Tibial nerve (tissue), 4 donors: ENCODE measurements at regions not wholly inside any gene's neighbourhood (a gene's known extent, or its start where the extent isn't known, plus 50 kb on each side); places are given as distances from the start of the nearest gene placed in this dataset.

Experiments
- DNase-seq, 2 donors: peaks; one replicate each; pipeline ENCODE4 v3.0.0-alpha.2; 2019; ENCODE audit warnings: low spot score in 2 of 2
- H3K27ac ChIP-seq, 4 donors: fragments of 200-600 bp; sonication (generic) in 3 of 4; one replicate each; pipeline ENCODE4 v1.5.1; 2017 to 2019; ENCODE audit warnings: mild to moderate bottlenecking in 1 of 4
- H3K27me3 ChIP-seq, 2 donors: fragments of 200-600 bp; sonication (generic) in 1 of 2; one replicate each; pipeline versions ENCODE4 v1.5.1 to v1.6.0; 2017 to 2019
- H3K36me3 ChIP-seq, 3 donors: fragments of 200-600 bp; sonication (generic); one replicate each; pipeline ENCODE4 v1.5.1; 2018 to 2019
- H3K4me1 ChIP-seq, 4 donors: fragments of 200-600 bp; sonication (generic) in 3 of 4; one replicate each; pipeline ENCODE4 v1.5.1; 2017 to 2019
- H3K4me3 ChIP-seq, 4 donors: fragments of 200-600 bp; sonication (generic) in 3 of 4; one replicate each; pipeline ENCODE4 v1.5.1; 2017 to 2019; ENCODE audit warnings: mild to moderate bottlenecking in 1 of 4, moderate library complexity in 1 of 4
- H3K9me3 ChIP-seq, 4 donors: fragments of 200-600 bp; sonication (generic) in 3 of 4; one replicate each; pipeline ENCODE4 v1.5.1; 2017 to 2019
- EP300 ChIP-seq, 2 donors: sonication (generic); formaldehyde crosslinking; IDR thresholded peaks; one replicate each; pipeline ENCODE4 v1.6.1; 2017; ENCODE audit warnings: antibody characterized with exemption in 2 of 2, mild to moderate bottlenecking in 1 of 2
- POLR2A ChIP-seq, 2 donors: fragments of 450-650 bp; IDR thresholded peaks; one replicate each; pipeline ENCODE4 v1.6.1; 2017; ENCODE audit warnings: antibody characterized with exemption in 2 of 2, mild to moderate bottlenecking in 2 of 2, moderate library complexity in 2 of 2
- WGBS, 2 donors: methylation state at CpG; one replicate each; pipeline ENCODE4 v1.1.5; 2018; 5-methylcytosine and 5-hydroxymethylcytosine counted together
- TF ChIP-seq, protein P1 (sequence below), 5 experiments: fragments of 200-600 bp in 3 of 5; fragments of 450-650 bp in 2 of 5; sonication (generic) in 3 of 5; IDR thresholded peaks; one replicate each; pipeline ENCODE4 v1.5.1; 2016 to 2019; ENCODE audit warnings: antibody characterized with exemption in 5 of 5, mild to moderate bottlenecking in 3 of 5, moderate library complexity in 2 of 5

GRCh38 chr1:25040122-25040685 is 110.1 kb upstream of the RUNX3 start:
- no peaks in the 10 kb centered on the region for H3K4me1 ChIP-seq
- 85 to 88% methylated on average over 11 of the region's 11 CpGs for WGBS, 2 donors
- TF ChIP-seq, protein P1, sequence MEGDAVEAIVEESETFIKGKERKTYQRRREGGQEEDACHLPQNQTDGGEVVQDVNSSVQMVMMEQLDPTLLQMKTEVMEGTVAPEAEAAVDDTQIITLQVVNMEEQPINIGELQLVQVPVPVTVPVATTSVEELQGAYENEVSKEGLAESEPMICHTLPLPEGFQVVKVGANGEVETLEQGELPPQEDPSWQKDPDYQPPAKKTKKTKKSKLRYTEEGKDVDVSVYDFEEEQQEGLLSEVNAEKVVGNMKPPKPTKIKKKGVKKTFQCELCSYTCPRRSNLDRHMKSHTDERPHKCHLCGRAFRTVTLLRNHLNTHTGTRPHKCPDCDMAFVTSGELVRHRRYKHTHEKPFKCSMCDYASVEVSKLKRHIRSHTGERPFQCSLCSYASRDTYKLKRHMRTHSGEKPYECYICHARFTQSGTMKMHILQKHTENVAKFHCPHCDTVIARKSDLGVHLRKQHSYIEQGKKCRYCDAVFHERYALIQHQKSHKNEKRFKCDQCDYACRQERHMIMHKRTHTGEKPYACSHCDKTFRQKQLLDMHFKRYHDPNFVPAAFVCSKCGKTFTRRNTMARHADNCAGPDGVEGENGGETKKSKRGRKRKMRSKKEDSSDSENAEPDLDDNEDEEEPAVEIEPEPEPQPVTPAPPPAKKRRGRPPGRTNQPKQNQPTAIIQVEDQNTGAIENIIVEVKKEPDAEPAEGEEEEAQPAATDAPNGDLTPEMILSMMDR (IDR thresholded peaks at IDR 0.05): no peak
- TF ChIP-seq POLR2A (IDR thresholded peaks at IDR 0.05) (no peak), EP300 (IDR thresholded peaks at IDR 0.05) (no peak)
- H3K4me3 ChIP-seq: no peak overlapping the region
- DNase-seq: no peak
- peaks cover 0 to 9% (median 0%) of the 10 kb centered on the region in 4 donors for H3K9me3 ChIP-seq
- peaks cover 0 to 17% of the 10 kb centered on the region in 2 donors for H3K27me3 ChIP-seq
- H3K27ac ChIP-seq: no peak overlapping the region
- no peaks in the 10 kb centered on the region for H3K36me3 ChIP-seq

- Histone ChIP-seq H3K4me1 (peaks cover 0 to 8% (median 0%) of the 10 kb centered on the region in 4 donors), H3K9me3 (peaks cover 0 to 9% (median 0%) of the 10 kb centered on the region in 4 donors), H3K27me3 (peaks cover 0 to 17% of the 10 kb centered on the region in 2 donors), H3K27ac (no peak overlapping the region), H3K4me3 (no peak overlapping the region), H3K36me3 (no peaks in the 10 kb centered on the region)
- TF ChIP-seq, protein P1 (IDR thresholded peaks at IDR 0.05): no peak
- no peak for TF ChIP-seq EP300 (IDR thresholded peaks at IDR 0.05)
- no peak for TF ChIP-seq POLR2A (IDR thresholded peaks at IDR 0.05)
- WGBS, 2 donors: 65 to 74% methylated on average over 4 to 7 of the region's 8 CpGs
- no peak for DNase-seq
Observed at GRCh38 chr1:25039229-25039628, 109.2 kb upstream of the RUNX3 start.

DNA sequence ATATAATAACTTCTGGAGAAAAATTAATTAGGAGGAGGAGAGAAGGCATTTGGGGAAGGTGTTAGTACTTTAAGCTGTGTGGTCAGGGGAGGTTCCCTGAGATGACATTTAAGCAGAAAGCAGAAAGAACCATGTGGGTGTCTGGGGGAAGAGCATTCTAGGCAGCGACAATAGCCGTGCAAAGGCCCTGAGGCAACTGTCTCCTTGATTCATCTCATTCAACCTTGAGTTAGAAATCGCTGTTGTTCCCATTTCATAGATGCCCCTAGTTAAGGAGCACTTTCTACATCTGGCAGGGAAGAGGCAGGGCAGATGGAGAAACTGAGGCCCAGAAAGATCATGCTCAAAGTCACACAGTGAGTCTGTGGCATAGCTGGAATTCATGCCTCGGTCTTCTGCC is 108.6 kb upstream of the RUNX3 start:
- Histone ChIP-seq H3K27me3 (peaks cover 0 to 17% of the 10 kb centered on the region in 2 donors), H3K4me3 (no peak overlapping the region), H3K4me1 (peaks cover 0 to 10% (median 0%) of the 10 kb centered on the region in 4 donors), H3K27ac (no peak overlapping the region), H3K36me3 (no peaks in the 10 kb centered on the region), H3K9me3 (peaks cover 0 to 8% (median 0%) of the 10 kb centered on the region in 4 donors)
- no peak for DNase-seq
- 54 to 77% methylated on average over 3 to 4 of the region's 4 CpGs for WGBS, 2 donors
- TF ChIP-seq EP300 (IDR thresholded peaks at IDR 0.05): no peak
- TF ChIP-seq, protein P1 (IDR thresholded peaks at IDR 0.05): no peak
- TF ChIP-seq POLR2A (IDR thresholded peaks at IDR 0.05): no peak

DNA sequence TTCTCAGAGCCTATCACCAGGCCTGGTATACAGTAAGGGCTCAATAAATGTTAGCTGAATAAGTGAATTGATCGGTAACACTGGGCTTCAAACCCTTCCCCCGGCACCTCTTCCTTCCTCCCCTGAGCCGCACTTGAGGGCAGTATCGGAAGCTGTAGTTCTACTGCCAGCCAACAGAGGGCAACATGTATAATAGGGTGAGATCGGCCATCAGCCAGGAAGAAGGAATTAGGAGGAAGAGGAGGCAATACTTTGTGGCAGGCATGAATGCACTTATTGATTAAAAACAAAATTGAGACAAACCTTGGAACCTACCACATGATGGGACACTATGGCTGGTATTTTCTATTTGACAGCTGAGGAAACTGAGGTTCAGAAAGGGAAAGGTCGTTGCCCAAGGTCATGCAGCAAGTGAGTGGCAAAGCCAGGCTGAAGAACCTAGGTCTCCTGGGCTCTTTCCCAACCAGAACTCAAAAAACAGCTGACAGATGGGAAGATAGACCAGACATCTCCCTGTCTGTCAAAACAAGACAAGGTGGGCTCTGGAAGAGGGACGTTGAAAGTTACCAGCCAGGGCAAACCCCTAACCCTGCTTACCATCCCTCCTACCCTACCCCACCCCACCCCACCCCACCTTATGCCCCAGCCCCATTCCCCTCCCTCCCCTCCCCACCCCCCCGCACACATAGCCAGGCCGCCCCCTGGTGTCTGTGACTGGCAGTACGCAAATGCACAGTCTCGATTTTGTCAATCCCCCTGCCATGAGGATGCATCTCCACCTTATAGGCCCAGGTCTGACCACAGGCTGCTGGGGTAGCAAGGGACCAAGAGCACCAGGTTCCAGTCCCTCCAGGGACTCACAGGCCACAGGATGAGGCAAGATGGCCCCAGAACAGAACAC is 107.3 kb upstream of the RUNX3 start:
- no peaks in the 10 kb centered on the region for H3K9me3 ChIP-seq
- no peak overlapping the region for H3K4me3 ChIP-seq
- peaks cover 0 to 23% (median 0%) of the 10 kb centered on the region in 4 donors for H3K4me1 ChIP-seq
- H3K27ac ChIP-seq: no peak overlapping the region
- 51 to 56% methylated on average over 11 of the region's 11 CpGs for WGBS, 2 donors
- peaks cover 0 to 17% of the 10 kb centered on the region in 2 donors for H3K27me3 ChIP-seq
- peak in 1 of 2 donors; percentile 25 for DNase-seq
- TF ChIP-seq POLR2A (IDR thresholded peaks at IDR 0.05): no peak
- no peak for TF ChIP-seq EP300 (IDR thresholded peaks at IDR 0.05)
- TF ChIP-seq, protein P1 (IDR thresholded peaks at IDR 0.05): peak in 4 of 5 experiments; percentile 10 to 49 (median 32)
- no peaks in the 10 kb centered on the region for H3K36me3 ChIP-seq

GRCh38 chr1:25036117-25036546 is 106.1 kb upstream of the RUNX3 start:
- TF ChIP-seq POLR2A (IDR thresholded peaks at IDR 0.05) (no peak), EP300 (IDR thresholded peaks at IDR 0.05) (no peak)
- TF ChIP-seq, protein P1 (IDR thresholded peaks at IDR 0.05): no peak
- H3K36me3 ChIP-seq: no peaks in the 10 kb centered on the region
- H3K9me3 ChIP-seq: no peaks in the 10 kb centered on the region
- no peak overlapping the region for H3K27ac ChIP-seq
- H3K4me1 ChIP-seq: peaks cover 0 to 23% (median 0%) of the 10 kb centered on the region in 4 donors
- no peak overlapping the region for H3K4me3 ChIP-seq
- H3K27me3 ChIP-seq: peaks cover 0 to 12% of the 10 kb centered on the region in 2 donors
- WGBS, 2 donors: 94 to 99% methylated on average over 3 of the region's 3 CpGs
- DNase-seq: no peak
